ENCODE measurements at regions not wholly inside any gene's neighbourhood (a gene's known extent, or its start where the extent isn't known, plus 50 kb on each side); places are given as distances from the start of the nearest gene placed in this dataset.

- peak overlapping the region; percentile 66 for H2AFZ ChIP-seq (ENCODE audit: low read depth, low read length, poor library complexity, severe bottlenecking)
- H3K27ac ChIP-seq (ENCODE audit: low read depth, low read length) = no peak overlapping the region
- no peak overlapping the region for H3K4me2 ChIP-seq (ENCODE audit: low read length)
- H3K9me3 ChIP-seq (ENCODE audit: control insufficient read depth in 1 of 2, insufficient read depth in 1 of 2, low read depth in 1 of 2, low read length in 2 of 2) = no peaks in the 10 kb centered on the region
- no peak overlapping the region for H3K4me3 ChIP-seq (replicated peaks in 1 of 2; ENCODE audit: low read depth in 1 of 2, low read length in 2 of 2)
- H3K4me1 ChIP-seq (ENCODE audit: control insufficient read depth in 1 of 2, insufficient read depth in 2 of 2, low read length in 2 of 2) = no peaks in the 10 kb centered on the region
- H3K27me3 ChIP-seq (ENCODE audit: insufficient read depth, low read length) = no peaks in the 10 kb centered on the region
- POLR2A ChIA-PET = no interaction called here
- CTCF ChIA-PET = no interaction called here
- DNase-seq (ENCODE audit: low read depth, low spot score) (no peak), ATAC-seq (no peak)
- no peaks in the 10 kb centered on the region for H3K79me2 ChIP-seq (ENCODE audit: insufficient read depth, low read length)
- no peaks in the 10 kb centered on the region for H3K36me3 ChIP-seq (ENCODE audit: control insufficient read depth in 1 of 2, insufficient read depth in 2 of 2, low read length in 2 of 2)
- H3K9ac ChIP-seq (ENCODE audit: low read length) = no peak overlapping the region
- intact Hi-C loops (cut with micrococcal nuclease) = no loop called here
- TF ChIP-seq ZNF274 (IDR thresholded peaks at IDR 0.05; ENCODE audit: low read depth, low read length) (no peak), CBX3 (IDR thresholded peaks at IDR 0.05; ENCODE audit: low read depth) (no peak), SRF (IDR thresholded peaks at IDR 0.05; ENCODE audit: low read depth) (no peak), FOSL1 (IDR thresholded peaks at IDR 0.05; ENCODE audit: low read depth) (no peak), EZH2phosphoT487 (IDR thresholded peaks at IDR 0.05; ENCODE audit: borderline replicate concordance) (no peak), ELF1 (IDR thresholded peaks at IDR 0.05; ENCODE audit: borderline replicate concordance, low read depth) (no peak), YY1 (IDR thresholded peaks at IDR 0.05; ENCODE audit: extremely low read depth, insufficient replicate concordance, low read depth, low read length) (no peak), EZH2 (IDR thresholded peaks at IDR 0.05) (no peak), CEBPB (IDR thresholded peaks at IDR 0.05; ENCODE audit: low read depth) (no peak), CTCF (IDR thresholded peaks at IDR 0.05 in 2 of 3, conservative IDR thresholded peaks at IDR 0.05 in 1 of 3; ENCODE audit: borderline replicate concordance in 1 of 3, insufficient read depth in 1 of 3, low read depth in 2 of 3, low read length in 2 of 3) (no peak), SP1 (IDR thresholded peaks at IDR 0.05; ENCODE audit: low read depth) (no peak)
- TF ChIP-seq, protein P1, sequence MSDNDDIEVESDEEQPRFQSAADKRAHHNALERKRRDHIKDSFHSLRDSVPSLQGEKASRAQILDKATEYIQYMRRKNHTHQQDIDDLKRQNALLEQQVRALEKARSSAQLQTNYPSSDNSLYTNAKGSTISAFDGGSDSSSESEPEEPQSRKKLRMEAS (IDR thresholded peaks at IDR 0.05) = no peak
- TF ChIP-seq, protein P2, sequence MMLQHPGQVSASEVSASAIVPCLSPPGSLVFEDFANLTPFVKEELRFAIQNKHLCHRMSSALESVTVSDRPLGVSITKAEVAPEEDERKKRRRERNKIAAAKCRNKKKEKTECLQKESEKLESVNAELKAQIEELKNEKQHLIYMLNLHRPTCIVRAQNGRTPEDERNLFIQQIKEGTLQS (IDR thresholded peaks at IDR 0.05) = no peak
- no TSS peak for BruUV-seq (replicated peaks)
- no peaks in the 10 kb centered on the region for H4K20me1 ChIP-seq (ENCODE audit: insufficient read depth)
- H3K9me2 ChIP-seq (ENCODE audit: insufficient read depth) = no peaks in the 10 kb centered on the region
- RAD21 ChIA-PET (ENCODE audit: low non-redundant PET in 1 of 2, low total read pairs in 2 of 2, uncharacterized antibody in 2 of 2, unreplicated experiment in 2 of 2) = no interaction called here
Observed at GRCh38 chr13:62564770-62565169, 1149.1 kb upstream of the PCDH20 start.

Data from HCT116 (cell line).